GM21717 (cell line): ENCODE measurements at regions not wholly inside any gene's neighbourhood (a gene's known extent, or its start where the extent isn't known, plus 50 kb on each side); places are given as distances from the start of the nearest gene placed in this dataset.

ENCODE experiments used
- ATAC-seq: cut with Tn5 transposase; IDR thresholded peaks from one replicate; pipeline ENCODE4 v1.9.1; 2021; ENCODE audit warnings: mild to moderate bottlenecking, moderate library complexity; ENCODE audit not compliant: unreplicated experiment

DNA sequence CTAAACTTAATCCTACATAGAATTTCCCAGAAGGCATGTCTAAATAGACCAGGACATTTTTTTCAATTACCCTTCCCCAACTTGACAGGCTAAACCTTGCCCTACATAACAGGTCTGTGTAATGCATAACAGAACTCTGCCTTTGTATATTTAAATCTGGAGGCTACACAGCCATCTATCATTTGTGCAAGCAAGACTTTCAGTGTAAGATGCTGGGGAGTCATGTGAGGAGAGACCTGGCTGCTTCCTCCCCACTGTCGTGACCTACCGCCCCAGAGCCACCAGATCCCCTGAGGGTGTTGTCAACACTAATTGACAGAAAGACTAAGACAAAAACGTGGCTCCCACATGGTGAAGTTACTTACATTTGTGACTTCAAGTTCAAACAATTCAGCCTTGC, 342.2 kb downstream of the PPARGC1A start:
- no peak for ATAC-seq

- ATAC-seq = no peak
Observed at GRCh38 chr4:23547096-23547495, 342.8 kb downstream of the PPARGC1A start.

DNA sequence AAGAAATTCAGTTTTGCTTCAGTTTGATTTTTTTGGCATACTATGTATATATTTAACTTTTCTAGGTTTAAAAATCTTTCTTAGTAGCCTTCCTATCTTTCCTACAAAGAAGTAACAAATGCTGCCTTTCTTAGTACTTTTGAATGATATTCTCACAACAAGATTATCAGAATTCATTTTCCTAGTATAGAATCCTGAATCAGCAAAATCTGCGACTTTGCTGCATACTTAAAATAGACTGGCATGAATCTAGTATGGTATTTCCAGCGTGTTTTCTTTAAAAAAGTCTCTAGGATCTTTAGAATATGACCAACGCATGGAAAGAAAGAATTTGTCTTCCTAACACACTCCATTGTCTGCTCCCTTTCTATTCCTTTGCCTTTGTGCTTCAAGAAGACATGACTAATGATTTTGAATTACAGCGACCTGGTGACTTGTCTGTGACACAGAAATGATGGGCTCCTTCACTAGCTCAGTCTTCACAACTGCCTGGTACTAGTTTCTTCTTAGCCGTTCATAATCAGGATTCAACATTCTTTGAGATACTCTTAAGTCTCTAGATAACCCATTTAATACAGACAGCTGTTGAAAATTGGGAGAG, 349.8 kb downstream of the PPARGC1A start:
- ATAC-seq = no peak

DNA sequence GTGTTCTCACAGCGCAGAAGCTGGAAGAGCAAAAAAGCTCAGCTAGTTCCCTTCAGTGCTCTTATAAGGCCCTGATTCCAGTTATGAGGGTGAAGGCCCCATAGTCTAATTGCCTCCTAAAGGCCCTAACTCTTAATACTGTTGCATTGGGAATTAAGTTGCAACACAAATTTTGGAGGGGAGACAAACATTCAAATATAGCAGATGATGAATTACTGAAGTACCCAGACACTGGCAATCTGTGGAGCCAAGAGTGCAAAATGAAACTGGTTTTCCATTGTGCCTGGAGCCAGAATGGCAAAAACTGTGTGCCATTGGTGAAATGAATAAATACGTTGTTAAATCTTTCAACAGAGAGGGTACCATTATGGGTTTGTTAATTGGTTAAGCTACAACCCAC, 356.0 kb downstream of the PPARGC1A start:
- no peak for ATAC-seq

- ATAC-seq = no peak
Observed at GRCh38 chr4:23516716-23517115, 373.1 kb downstream of the PPARGC1A start.

DNA sequence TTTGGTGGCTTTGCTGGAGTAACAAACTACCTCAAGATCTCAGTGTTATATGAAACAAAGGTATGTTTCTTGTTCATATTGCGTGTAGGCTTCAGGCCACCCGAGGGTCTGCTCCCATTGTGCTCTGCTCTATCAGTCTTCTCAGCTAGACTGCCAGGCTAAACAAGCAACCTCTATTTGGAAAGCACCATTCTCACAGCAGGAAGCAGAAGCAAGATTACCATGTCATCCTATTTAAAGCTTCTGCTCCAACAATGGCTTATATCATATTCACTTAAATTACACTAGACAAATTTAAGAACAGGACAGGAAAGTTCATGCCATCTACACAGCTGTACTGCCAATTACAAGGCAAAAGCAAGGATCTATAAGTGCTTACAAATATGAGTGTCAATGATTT, 385.8 kb downstream of the PPARGC1A start:
- ATAC-seq = no peak

GRCh38 chr4:23500894-23501449, 388.9 kb downstream of the PPARGC1A start:
- ATAC-seq = no peak

DNA sequence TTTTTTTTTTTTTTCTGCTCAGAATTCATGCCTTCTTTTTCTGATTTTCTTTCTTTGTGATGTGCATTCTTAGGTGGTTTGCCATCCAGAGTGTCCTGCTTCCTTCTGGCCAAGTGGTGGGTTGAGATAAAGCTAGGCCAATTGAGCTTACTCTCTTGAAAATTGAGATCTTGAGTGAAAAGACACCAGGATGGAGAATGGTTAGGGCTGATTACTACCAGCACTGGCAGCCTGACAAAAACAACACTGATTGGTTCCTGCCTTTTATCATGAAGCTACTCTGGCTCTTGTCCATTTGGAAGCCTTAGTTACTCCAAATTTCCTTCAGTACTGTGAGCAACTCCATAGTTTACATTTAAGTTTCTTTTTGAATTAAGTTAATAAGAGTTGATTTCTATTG, 404.0 kb downstream of the PPARGC1A start:
- no peak for ATAC-seq

DNA sequence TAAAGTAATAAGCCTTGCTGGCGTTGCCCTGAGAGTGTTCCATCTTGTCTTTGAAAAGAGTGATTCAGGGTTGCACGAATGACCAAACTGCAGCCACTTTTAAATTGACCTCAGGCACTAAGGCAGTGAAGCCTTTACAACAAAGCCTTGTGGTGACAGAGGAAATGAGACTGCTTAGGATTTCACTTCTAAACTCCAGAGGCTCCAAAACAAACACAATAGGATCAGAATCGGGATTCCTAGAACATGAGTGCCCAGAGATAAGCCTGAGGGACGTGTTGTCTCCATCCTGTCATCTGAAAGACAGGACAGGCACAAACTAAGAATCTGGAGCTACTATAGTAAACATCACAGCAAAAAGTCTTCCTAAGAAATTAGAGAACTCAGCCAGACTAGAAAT, 405.2 kb downstream of the PPARGC1A start:
- ATAC-seq = no peak

GRCh38 chr4:23483320-23483960, 406.4 kb downstream of the PPARGC1A start:
- ATAC-seq = no peak

DNA sequence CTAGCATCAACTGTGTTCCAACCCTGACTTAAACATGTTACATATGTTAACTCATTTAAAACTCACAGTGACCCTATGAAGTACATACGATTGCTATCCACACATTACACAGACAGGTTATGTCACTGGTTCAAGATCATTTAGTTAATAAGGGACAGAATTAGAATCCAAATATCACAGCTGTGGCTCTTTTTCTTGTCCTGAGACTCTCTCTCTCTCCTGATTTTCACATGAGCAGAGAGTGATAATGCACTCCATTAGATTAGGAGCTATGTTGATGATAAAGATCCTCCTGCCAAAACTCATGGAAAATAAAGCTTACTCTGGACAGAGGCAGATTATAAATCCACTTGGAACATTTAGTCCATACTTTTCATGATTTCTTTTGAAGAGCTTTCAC, 408.3 kb downstream of the PPARGC1A start:
- no peak for ATAC-seq

DNA sequence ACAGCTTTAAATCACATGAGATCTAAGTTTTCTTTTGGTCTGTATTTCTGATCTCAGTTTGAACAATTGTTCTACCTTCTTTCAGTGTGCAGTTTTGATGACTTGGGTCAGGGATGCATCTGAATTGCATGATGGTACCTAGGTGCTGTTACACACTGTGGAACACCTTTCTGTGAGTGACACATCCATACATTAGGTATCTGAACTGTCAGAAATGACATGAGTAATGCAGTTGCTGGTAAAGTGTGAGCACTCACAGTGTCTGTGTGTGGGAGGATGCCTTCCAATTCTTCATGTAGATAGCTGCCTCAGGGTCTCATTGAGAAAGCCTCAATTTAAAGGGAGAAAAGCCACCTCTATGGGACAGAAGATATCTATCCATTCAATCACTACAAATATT, 411.9 kb downstream of the PPARGC1A start:
- ATAC-seq = no peak

- ATAC-seq = no peak
Observed at GRCh38 chr4:23476515-23477090, 413.2 kb downstream of the PPARGC1A start.

DNA sequence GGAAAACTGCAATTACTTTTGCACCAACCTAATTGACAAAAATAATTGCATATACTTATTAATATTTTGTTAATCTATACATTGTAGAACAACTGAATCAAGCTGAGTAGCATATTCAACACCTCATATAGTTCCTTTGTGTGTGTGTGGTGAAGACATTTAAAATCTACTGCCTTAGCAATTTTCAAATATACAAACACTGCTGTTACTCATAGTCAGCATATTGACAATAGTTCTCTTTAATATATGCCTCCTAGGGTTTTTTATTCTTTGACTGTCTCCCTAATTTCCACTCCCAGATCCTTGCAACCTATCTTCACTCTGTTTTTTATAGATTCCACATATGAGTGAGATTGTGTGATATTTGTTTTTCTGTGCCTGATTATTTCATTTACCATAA, 426.8 kb downstream of the PPARGC1A start:
- ATAC-seq = no peak

DNA sequence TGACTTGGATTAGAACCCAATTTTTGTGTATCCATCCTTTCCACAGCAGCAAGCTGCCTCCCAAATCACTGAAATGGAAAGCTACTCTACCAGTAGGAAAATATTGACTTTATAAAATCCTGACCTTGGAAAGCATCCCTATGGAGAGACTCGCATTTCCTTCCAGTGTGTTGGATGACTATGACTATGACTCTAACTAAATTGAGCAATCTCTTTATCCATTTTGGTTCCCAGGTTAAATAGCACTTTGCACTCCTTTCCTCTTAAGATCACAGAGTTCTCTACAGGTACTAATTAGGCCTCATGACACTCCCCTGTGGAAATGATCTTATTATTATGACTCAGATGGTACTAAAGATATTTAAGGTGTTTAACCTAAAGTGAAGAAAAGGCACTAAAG, 431.8 kb downstream of the PPARGC1A start:
- no peak for ATAC-seq

- no peak for ATAC-seq
Observed at GRCh38 chr4:23456864-23457263, 433.0 kb downstream of the PPARGC1A start.

DNA sequence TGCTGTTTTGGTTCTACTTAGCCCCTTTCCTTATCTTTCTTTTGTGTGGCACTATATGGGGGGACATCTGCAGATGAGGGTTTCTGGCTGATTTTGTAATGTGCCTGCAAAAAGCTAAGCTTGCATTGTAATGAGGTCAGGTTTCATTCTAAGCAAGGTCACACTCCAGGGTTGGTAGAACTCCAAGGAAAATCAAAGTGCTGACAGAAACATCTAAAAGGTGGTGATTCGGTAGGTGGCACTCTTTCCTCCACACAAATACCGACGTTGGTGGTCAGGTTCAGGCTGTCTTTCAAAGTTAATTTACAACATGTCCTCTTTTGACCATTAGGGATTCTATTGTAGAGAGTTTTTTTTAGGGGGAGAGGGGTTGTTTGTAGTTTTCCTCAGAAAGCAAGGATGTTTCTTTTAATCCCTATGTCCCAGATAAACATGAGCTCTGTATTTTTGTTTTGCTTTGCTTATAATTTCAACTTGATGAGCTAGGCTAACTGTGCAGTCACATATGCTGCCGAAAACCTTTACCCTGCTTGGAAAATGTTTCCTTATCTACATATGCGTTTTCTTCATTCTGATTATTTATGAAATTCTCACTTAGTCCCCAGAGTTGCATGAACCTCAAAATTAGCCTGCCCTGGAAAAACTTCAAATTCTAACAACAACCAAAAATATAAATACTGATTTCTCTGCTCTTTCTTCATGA, 434.2 kb downstream of the PPARGC1A start:
- no peak for ATAC-seq

GRCh38 chr4:23441530-23442069, 448.2 kb downstream of the PPARGC1A start:
- ATAC-seq = no peak

GRCh38 chr4:23438764-23439163, 451.1 kb downstream of the PPARGC1A start:
- ATAC-seq = no peak

GRCh38 chr4:23429497-23429896, 460.4 kb downstream of the PPARGC1A start:
- ATAC-seq = no peak

DNA sequence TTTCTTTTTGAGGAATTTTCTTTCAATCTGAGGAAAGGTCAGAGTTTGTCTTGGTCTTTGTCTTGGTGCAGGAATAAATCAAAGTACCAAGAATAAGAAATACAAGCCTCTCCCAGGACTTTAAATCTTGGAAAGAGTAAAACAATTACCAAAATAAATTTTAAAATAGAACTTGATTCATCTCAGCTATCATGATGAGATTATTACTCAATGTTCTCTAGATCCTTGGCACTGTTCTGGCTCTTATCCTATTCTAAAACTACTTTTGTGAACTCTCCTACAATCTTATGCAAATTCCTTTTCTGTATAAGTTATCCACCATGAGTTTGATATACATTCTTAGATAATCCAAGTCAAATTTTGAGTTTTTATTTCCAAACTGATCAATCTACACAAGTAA, 464.3 kb downstream of the PPARGC1A start:
- ATAC-seq = no peak
